ENCODE measurements at regions not wholly inside any gene's neighbourhood (a gene's known extent, or its start where the extent isn't known, plus 50 kb on each side); places are given as distances from the start of the nearest gene placed in this dataset.
"Not testable (repeated sequence)": the region's sequence is repeated elsewhere in the genome, so short reads cannot be mapped to it uniquely, and the experiment has no call there.

GRCh38 chr16:13336907-13337881 is 435.8 kb downstream of the SHISA9 start:
- not testable (repeated sequence) for DNase-seq

- no peak for DNase-seq
Measured at GRCh38 chr16:13338044-13338443, 436.6 kb downstream of the SHISA9 start.

GRCh38 chr16:13342675-13343074 is 441.3 kb downstream of the SHISA9 start:
- no peak for DNase-seq

- DNase-seq, result no peak
Measured at GRCh38 chr16:13344001-13344400, 442.6 kb downstream of the SHISA9 start.

GRCh38 chr16:13348416-13348815 is 447.0 kb downstream of the SHISA9 start:
- no peak for DNase-seq

- DNase-seq, result no peak
Measured at GRCh38 chr16:13350000-13350399, 448.6 kb downstream of the SHISA9 start.

GRCh38 chr16:13351181-13351580 is 449.8 kb downstream of the SHISA9 start:
- DNase-seq, result no peak

- DNase-seq, result peak; percentile 22
Measured at GRCh38 chr16:13351601-13352217, 450.3 kb downstream of the SHISA9 start.

GRCh38 chr16:13352796-13353195 is 451.4 kb downstream of the SHISA9 start:
- DNase-seq, result not testable (repeated sequence)

GRCh38 chr16:13357842-13358241 is 456.4 kb downstream of the SHISA9 start:
- DNase-seq, result not testable (repeated sequence)

GRCh38 chr16:13359835-13360234 is 458.4 kb downstream of the SHISA9 start:
- DNase-seq, result no peak

- DNase-seq, result no peak
Measured at GRCh38 chr16:13372421-13372820, 471.0 kb downstream of the SHISA9 start.

- no peak for DNase-seq
Measured at GRCh38 chr16:13376174-13376573, 474.8 kb downstream of the SHISA9 start.

- DNase-seq, result no peak
Measured at GRCh38 chr16:13377143-13377542, 475.7 kb downstream of the SHISA9 start.

GRCh38 chr16:13378151-13378550 is 476.8 kb downstream of the SHISA9 start:
- DNase-seq, result no peak

- no peak for DNase-seq
Measured at GRCh38 chr16:13379266-13379665, 477.9 kb downstream of the SHISA9 start.

- not testable (repeated sequence) for DNase-seq
Measured at GRCh38 chr16:13385156-13386040, 484.0 kb downstream of the SHISA9 start.

GRCh38 chr16:13390093-13390985 is 488.9 kb downstream of the SHISA9 start:
- peak; percentile 97 for DNase-seq

- DNase-seq, result peak; percentile 50
Measured at GRCh38 chr16:13390986-13391305, 489.5 kb downstream of the SHISA9 start.

- no peak for DNase-seq
Measured at GRCh38 chr16:13391337-13391736, 489.9 kb downstream of the SHISA9 start.

- DNase-seq, result no peak
Measured at GRCh38 chr16:13392341-13392740, 490.9 kb downstream of the SHISA9 start.

- DNase-seq, result no peak
Measured at GRCh38 chr16:13393816-13394215, 492.4 kb downstream of the SHISA9 start.
